NCI-H2171 treated with DMSO at 0.1 percent for 48 hours (cell line): ENCODE measurements at regions not wholly inside any gene's neighbourhood (a gene's known extent, or its start where the extent isn't known, plus 50 kb on each side); places are given as distances from the start of the nearest gene placed in this dataset.
"Not testable (repeated sequence)": the region's sequence is repeated elsewhere in the genome, so short reads cannot be mapped to it uniquely, and the experiment has no call there.

Experiments used
- DNase-seq: peaks from one replicate; lab custom pipeline; 2025; lab: John Stamatoyannopoulos, UW

- DNase-seq: no peak
These were observed 573.4 kb upstream of the RAG2 start for GRCh38 chr11:37171451-37171850.

- no peak for DNase-seq
These were observed 572.3 kb upstream of the RAG2 start for GRCh38 chr11:37170311-37170710.

GRCh38 chr11:37145434-37145833, 547.4 kb upstream of the RAG2 start:
- not testable (repeated sequence) for DNase-seq

- DNase-seq: no peak
These were observed 544.6 kb upstream of the RAG2 start for GRCh38 chr11:37142591-37142990.

- no peak for DNase-seq
These were observed 543.7 kb upstream of the RAG2 start for GRCh38 chr11:37141707-37142106.

- not testable (repeated sequence) for DNase-seq
These were observed 537.6 kb upstream of the RAG2 start for GRCh38 chr11:37135606-37136005.

- no peak for DNase-seq
These were observed 536.6 kb upstream of the RAG2 start for GRCh38 chr11:37134637-37135036.

GRCh38 chr11:37124384-37124783, 526.3 kb upstream of the RAG2 start:
- no peak for DNase-seq

- no peak for DNase-seq
These were observed 517.9 kb upstream of the RAG2 start for GRCh38 chr11:37115963-37116362.

- no peak for DNase-seq
These were observed 512.3 kb upstream of the RAG2 start for GRCh38 chr11:37110385-37110784.

- DNase-seq: no peak
These were observed 511.2 kb upstream of the RAG2 start for GRCh38 chr11:37109286-37109585.

GRCh38 chr11:37108436-37109285, 510.6 kb upstream of the RAG2 start:
- no peak for DNase-seq

GRCh38 chr11:37107831-37108230, 509.8 kb upstream of the RAG2 start:
- DNase-seq: no peak

GRCh38 chr11:37107415-37107814, 509.4 kb upstream of the RAG2 start:
- DNase-seq: no peak

- no peak for DNase-seq
These were observed 507.4 kb upstream of the RAG2 start for GRCh38 chr11:37105427-37105826.

GRCh38 chr11:37104380-37104779, 506.3 kb upstream of the RAG2 start:
- DNase-seq: no peak

- DNase-seq: no peak
These were observed 502.0 kb upstream of the RAG2 start for GRCh38 chr11:37100008-37100407.

- DNase-seq: no peak
These were observed 494.5 kb upstream of the RAG2 start for GRCh38 chr11:37092487-37092886.

GRCh38 chr11:37089439-37089838, 491.4 kb upstream of the RAG2 start:
- no peak for DNase-seq

- no peak for DNase-seq
These were observed 490.5 kb upstream of the RAG2 start for GRCh38 chr11:37088573-37088910.

- DNase-seq: no peak
These were observed 489.9 kb upstream of the RAG2 start for GRCh38 chr11:37087650-37088572.

GRCh38 chr11:37078521-37078920, 480.5 kb upstream of the RAG2 start:
- DNase-seq: no peak

- no peak for DNase-seq
These were observed 478.8 kb upstream of the RAG2 start for GRCh38 chr11:37076866-37077265.
